GM18858 (cell line): ENCODE measurements at regions not wholly inside any gene's neighbourhood (a gene's known extent, or its start where the extent isn't known, plus 50 kb on each side); places are given as distances from the start of the nearest gene placed in this dataset.
"Not testable (repeated sequence)": the region's sequence is repeated elsewhere in the genome, so short reads cannot be mapped to it uniquely, and the experiment has no call there.

Experiments
- ATAC-seq: cut with Tn5 transposase; IDR thresholded peaks from one replicate; pipeline ENCODE4 v1.9.1; 2021; ENCODE audit not compliant: unreplicated experiment

DNA sequence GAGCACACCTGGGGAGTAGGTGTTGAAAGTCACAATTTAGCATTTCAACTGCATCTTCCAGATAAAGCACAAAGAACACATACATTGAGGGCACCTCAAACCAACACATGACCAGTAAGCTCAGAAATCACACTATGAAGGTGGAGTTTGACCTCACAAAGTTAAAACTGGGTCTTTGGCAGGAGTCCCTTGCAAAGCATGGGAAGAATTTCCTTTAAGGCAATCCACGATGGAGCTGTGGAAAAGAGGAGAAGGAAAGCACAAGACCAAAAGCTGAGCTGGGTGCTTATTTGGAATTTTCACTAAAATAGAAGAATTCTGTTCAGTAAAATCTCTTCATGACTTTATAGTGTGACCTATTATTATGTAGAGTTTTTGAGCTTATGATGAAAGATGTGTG lies 212.9 kb upstream of the APCDD1 start:
- no peak for ATAC-seq

DNA sequence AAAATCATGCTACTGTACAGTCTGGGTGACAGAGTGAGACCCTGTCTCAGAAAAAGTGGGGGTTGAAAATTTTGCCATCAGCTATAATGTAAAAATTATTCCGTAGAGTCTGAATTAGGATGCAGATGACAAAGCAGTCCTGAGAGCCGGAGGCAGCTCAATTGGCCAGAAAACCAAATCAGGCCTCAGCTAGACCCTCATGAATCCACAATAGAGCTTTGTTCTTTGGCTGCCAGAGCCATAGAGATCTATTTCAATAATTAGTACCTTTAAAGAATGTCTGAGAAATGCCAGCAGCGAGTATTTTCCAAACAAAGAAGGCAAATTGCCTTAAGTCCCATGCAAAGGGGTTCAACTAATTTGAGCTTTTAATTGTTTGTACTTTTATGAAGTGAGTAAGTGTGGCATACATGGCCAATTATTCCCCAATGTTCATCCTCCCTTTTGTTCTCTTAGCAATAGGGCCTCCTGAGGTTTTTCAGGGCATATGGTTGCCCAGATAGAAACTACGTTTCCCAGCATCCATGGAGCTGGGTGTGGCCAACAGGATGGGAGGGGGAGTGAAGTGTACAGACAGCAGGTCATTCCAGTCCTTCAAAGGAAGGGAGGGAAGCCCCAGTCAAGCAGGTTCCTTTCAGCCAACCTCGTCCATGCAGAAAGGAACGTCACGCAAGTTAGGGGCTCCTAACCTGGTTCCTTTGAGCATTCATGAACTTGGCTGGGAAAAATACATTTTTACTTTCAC lies 211.3 kb upstream of the APCDD1 start:
- ATAC-seq: no peak

DNA sequence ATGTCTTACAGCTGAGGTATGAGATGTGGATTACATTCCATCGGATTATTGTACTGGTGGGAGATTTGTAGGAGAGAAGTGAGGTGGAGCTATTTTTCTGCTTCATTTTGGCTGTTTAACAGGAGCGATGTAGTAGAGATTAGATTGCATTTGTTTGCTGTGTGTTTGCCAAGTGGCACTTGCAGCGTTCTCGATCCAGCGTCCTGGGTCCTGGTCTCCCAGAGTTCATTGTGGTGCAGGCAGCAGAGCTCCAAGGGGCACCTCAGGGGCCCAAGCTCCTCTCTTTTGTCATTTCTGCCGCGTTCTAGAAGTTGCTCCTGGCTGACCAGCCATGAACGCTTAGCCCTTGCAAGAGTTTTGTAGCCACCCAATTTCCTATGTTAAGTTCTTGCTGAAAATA lies 210.1 kb upstream of the APCDD1 start:
- ATAC-seq: no peak

DNA sequence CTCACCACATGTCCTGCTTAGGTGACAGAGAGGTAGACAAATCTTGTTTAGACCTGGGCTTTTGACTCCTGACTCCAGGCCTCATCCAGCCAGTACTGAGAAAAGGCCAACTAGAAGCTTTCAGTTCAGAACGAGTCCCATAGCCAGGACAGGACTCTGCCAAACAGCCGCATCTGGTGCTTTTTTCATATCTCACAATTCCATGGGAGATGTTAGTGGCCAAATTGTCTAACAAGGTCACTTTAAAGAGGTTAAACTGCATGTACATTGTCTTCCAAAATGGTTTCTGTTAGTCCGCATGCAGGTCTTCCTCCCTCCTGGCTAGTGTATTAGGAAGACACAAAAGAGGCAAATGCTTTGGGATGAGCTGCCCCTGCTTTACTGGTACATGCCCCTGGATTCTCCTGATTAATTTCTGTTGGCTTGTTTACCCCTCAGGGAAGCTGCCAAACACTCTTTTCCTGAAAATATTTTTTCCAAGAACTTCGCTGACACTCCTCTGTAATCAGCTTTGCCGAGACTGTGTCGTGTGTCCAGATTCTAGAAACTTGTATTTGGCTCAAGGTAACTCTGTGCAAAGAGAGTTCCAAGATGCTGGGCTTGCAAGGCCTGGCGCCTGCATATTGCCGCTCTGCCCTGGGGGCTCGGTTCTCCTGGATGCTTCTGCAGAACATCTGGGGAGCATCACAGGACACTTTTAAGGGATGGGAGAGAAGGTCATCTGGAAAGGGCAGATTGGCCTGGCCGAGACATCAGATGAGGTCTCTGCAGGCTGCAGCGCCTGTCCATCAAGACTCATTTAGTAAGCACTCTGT lies 209.2 kb upstream of the APCDD1 start:
- no peak for ATAC-seq

DNA sequence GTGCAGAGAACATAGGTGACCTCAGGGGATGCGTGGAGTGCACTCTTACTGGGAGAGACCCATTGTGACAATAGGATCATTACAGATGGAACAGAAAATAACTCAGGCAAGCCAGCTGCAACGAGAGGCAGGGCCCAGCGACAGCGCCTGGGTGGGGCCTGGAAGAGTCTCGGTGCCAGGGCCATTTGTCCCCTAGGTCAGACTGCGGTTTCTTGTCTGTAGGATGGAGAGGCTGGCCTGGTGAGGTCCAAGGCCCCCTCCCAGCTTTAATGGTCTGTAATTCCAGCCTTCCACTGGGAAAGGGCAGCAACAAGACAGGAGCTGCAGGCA lies 208.6 kb upstream of the APCDD1 start:
- no peak for ATAC-seq

DNA sequence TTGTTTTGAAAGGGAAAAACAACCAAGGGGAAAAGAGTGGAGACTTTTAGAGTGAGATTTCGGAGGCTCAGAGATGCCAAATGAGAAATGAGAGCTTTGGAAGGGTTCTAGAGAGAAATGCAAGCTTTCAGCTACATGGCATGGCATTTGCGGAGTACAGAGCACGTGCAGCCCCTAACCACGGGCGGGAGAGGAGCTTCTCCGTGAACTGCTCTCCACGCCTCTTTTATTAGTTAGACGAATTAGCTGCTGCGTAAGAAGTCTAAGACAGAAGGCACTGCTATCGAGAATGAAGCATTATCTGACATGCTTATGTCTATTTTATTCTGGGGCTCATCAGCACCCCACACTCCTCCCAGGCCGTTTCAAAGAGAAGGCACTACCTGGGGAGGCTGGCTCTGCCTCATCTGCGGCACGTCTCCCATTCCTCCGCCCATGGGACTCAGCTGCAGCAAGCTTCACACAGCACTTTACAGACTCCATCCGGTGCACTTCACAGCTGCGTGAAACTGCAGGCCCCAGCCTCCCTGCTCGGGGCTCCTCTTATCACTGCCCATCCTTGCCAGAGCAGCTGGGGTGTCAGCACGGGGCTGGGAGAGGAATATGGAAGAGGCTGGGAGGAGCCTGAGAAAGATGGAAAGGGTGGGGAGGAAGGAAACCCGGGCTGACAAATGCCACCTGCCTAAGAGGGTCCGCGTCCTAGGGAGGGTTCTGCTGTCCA lies 207.3 kb upstream of the APCDD1 start:
- ATAC-seq: no peak

DNA sequence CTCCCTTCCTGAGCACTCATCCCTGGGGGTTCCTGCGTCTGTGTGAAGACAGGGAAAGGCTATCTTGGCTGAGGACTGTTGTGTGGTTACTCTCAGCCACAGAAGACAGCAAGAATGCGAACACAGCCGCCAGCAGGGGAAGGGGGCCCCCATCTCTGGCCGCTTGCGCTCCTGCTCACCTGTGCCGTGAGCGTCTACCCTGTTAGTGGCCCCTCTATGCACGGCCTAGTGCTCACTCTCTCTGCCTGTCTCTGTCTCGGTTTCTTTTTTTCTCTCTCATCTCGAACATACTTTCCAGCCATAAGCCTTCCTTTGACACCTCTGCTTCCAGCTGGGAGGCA lies 206.7 kb upstream of the APCDD1 start:
- no peak for ATAC-seq

DNA sequence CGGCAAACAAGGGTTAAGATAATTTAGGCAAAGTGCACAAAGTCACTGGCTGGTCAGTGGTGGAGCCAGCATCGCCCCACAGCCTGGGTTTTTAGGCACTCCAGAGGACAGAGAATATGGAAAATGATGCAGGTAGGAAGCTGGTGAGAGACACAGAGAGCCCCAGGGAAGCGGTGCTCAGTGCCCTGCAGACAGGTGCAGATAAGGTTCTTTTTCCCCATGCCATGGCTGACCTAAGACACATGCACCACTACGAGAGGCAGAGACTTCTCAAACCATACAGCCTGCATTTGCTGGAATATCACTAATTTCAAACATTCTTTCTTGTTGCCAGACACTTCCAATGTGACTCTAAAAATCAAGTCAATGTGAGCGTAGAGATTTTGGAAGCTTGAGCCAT lies 205.7 kb upstream of the APCDD1 start:
- no peak for ATAC-seq

DNA sequence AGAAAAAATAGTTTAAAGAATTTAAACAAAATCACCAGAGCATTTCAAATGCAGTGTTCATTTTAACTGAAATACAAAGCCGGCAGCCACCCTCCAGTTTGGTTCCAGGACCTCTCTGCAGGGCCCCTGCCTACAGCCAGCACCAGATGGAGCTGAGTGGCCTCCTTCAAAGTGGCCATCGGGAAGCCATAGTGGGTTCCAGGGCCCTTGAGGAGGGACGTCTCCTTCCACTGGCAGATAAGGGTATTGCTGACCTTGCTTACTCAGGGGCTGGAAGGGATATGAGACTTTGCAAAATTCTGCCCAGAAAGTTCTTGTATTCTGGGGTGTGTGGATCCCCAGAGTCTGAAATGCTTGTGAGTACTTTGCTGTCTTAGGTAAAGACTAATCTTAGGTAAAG lies 205.2 kb upstream of the APCDD1 start:
- ATAC-seq: no peak

DNA sequence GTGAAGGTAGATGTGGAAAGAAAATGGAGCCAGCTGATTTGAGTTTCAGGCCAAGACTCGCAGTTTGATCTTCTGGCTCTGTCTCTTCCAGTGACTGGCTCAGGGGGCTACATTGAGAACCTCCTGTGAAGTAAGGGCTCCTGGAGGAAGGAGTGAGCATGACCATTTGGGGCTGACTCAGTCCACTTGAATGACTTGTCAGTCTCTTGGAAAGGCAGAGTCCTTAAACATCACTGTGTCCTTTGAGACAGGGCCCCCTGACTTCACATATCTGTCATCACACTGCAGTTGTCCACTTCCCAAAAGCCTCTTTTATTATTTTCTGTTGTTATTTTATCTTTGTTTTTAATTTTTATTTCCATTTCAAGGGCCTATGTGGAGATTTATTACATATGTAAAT lies 204.6 kb upstream of the APCDD1 start:
- ATAC-seq: no peak

DNA sequence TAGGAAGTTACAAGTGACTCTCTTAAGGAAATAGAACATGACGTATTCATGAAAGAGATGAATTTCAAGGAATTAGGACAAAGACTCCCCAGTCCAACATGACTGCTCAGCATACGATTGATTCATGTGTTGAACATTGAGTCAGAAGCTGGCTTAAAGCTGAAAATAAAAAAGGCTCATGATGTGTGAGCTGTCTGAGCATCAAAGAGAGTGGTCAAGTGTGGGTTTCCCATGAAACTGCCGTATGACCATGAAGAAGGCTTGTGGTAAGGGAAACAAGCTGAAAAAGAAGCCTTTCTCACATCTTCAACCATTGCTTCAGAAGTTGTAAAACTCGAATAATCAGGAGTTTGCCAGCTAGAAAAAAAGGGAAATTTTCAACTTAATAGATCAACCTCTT lies 201.9 kb upstream of the APCDD1 start:
- ATAC-seq: no peak

DNA sequence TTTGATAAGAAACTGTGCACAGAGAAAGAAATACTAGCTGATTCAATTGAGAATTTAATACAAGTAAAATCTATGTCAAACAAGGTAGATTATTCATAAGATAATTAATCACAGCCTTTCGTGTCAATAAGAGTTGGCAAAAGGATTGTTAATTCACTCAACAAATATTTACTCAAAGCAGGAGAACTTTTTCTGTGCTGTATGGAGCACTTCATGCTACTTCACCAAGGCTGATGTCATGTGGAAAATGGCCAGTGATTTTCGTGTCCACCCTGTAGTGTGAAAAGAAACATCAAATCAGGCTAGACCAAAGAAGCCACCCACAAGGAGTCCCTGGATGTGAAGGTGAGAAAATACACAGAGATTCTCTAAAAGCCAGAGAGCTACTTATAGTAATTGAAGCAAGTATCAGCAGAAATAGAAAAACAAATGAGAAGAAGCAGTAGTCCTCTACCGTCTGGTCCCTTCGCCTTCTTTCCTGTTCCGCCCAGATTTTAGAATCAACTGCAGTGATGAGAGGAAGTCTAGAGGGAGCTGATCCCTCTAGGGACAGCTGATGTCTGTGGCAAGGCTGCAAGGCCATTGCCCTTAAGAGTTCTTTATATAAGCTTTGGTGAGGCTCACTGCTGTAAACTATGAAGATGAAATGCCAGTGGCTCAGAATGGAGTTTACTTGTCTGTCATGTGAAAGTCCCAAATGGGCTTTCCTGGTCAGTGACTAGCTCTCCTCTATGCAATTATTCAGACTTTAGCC lies 201.3 kb upstream of the APCDD1 start:
- no peak for ATAC-seq

DNA sequence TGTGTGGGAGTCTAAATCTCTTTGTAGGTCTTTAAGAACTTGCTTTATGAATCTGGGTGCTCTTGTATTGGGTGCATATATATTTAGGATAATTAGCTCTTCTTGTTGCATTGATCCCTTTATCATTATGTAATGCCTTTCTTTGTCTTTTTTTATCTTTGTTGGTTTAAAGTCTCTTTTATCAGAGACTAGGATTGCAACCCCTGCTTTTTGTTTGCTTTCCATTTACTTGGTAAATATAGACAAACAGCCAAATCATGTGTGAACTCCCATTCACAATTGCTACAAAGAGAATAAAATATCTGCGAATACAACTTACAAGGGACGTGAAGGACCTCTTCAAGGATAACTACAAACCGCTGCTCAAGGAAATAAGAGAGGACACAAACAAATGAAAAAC lies 198.2 kb upstream of the APCDD1 start:
- ATAC-seq: not testable (repeated sequence)

DNA sequence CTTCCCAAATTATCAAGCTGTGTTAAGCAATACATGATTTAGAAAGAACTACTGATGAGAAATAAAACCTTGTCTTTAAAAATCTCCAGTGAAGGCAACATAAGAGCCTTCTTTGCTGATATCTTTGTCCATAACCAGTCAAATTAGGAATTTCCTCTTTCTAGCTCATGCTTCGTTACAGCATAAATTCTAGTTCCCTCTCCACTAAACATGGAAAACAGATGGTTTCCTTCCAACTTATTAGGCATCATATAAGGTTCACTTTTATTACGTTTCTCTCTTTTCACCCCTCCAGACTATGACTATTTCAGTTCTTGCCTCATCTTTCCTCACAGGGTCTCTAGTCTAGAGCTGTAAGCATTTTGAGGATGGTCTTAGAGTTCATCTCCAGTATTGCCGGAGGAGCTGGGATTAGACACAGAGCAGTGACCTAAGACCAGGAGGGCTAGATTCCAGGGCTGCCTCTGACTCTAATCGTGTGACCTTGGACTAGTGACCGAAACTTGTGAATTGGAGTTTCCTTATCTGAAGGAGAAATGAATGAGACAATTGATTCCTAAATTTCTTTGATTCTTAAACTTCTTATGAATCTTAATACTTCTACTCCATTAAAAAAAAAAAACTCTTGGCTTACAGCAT lies 195.5 kb upstream of the APCDD1 start:
- no peak for ATAC-seq

DNA sequence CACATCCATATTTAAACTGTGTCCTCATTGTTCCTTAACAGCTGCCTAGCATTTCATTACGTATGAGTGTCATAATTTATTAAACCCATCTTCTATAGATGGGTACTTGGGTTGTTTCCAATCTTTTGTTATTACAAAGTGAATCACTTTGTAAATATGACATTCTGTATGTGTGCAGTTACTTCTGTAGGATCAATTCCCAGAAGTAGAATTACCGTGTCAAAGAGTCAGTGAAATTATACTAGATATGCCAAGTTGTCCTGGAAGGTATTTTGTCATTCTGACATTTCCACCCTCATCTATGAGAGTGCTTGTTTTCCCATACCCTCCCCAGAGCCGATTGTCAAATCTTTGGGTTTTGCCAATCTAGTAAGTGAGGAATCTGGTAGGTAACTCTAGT lies 194.5 kb upstream of the APCDD1 start:
- no peak for ATAC-seq

DNA sequence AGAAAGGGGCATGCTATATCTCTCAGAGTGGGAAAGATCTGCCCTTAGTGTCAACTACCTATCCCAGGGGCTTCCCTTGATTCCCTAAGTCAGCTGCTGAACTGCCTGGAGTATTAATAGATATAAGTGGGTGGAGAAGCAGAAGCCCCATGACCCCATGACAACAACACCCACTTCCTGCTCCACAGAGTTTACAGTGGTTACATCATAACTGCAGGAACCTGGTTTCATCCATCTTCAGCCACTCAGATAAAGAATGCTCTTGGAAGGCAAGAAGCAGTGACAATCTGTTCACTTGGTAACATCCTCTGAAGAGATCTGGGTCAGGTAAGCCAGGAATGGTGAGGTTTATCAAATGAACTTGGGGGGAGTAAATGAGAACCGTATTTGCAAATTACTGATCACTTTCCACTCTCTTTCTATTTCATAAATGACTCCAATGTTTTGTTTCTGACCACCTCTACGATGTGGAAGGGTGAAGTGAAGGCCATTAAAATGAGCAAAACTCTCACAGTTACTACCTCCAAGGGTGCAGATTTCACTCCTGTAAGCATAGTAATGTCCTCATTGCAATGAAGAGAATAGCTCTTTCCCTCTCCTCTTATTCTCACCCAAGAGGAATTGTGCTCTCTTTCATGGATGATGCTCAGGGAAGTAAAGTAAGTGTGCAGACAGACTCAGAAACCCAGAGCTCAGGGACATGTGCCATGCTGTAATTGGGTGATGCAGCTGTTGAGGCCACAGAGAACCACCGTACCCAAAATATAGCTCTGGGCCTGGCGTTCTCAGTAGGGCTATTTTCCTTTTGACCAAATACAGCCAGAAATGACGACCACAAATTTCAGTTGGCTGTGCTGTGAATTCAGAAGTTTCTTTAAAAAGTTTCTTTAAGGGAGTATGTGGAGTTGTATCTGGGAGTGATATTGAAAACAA lies 192.8 kb upstream of the APCDD1 start:
- ATAC-seq: no peak

DNA sequence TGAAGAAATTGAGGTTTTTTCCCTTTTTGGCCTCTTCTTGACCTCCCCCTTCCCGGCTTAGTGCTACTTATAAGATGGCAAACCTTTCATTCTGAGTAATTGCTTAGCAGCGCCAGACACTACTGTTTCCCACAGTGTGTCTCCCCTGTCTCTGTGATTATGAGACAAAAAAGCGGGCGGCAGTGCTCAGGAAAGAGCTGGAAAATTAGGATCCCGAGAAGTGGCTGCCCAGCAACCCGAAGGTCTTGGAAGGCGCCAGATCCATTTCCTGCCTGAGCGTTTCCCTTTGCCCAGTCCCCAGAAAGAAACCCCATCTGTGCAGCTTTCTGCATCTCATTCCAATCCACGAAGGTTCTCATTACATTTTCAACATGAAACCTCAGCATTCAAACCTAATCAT lies 191.9 kb upstream of the APCDD1 start:
- no peak for ATAC-seq

DNA sequence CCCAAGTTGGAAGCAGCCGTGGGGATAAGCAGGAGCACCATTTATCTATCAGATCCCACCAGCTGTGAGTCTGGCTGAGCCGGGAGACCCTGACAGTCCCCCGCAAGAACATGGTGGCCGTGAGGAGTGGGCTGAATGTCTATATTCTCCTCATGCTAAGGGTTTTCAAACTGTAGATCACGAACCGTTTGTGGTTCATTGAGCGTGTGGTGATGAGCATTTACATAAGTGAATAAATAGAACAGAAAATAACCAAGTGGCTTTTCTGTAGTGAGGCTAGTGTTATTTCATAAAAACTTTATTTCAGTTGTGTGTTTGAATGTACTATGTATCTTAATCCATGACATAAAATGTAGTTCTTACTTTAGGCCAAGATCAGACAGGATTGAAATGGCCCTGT lies 190.2 kb upstream of the APCDD1 start:
- ATAC-seq: no peak

DNA sequence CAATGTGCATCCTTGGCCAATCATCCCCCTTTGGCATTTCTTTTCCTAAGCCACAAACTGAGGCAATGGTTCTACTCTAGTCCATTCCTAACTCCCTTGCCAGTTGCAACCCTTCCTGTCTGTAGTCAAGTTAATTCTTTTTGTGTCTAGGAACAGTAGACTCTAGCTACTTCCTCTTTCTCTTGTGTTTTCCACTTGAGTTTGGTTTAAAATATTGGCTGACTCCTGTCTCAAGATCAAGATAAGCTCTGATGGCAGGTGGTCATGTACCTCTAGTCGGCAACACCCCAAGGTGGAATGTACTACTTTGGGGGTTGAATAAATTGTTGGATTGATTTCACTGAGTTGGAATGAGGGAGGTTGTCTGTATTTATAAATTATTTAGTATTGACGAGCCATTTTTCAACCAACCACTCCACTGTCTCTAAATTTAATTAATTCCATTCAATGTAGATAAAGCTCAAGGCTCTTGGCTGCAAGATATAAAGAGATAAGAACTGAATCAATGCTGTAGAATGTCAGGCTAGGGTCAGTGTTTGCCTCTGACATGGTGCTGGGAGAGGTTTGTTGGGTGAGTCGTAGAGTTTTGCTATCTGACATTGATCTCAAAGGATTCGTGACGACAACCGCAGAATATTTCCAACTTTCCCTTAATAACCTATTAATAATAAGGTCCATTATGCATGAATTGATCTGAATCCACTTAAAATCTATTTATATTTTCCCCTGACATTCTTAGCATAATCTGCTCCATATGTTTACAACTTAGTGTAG lies 188.7 kb upstream of the APCDD1 start:
- no peak for ATAC-seq

DNA sequence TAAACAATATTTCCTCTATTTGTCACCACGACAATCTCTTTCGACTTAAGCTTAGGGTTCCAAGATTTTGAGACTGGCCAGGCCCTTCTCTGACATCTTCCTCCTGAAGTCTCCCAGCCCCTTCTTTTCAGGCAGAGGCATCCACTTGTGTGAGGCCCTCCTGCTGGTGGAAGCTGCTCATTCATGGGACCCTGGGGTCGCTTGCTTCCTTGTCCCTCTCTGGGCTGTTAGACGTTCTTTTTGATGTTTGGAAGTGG lies 188.2 kb upstream of the APCDD1 start:
- ATAC-seq: no peak
